Effector CD4-positive, alpha-beta T cell (primary cell): ENCODE measurements at regions not wholly inside any gene's neighbourhood (a gene's known extent, or its start where the extent isn't known, plus 50 kb on each side); places are given as distances from the start of the nearest gene placed in this dataset.
A peak's percentile ranks its signal among the peaks of the same experiment; 100 is the strongest.

Source experiments
- DNase-seq: peaks from one replicate; pipeline ENCODE4 v3.0.0-alpha.2; 2020

GRCh38 chr15:57824186-57824585, 117.7 kb downstream of the POLR2M start:
- DNase-seq, result no peak

GRCh38 chr15:57827021-57827420, 120.5 kb downstream of the POLR2M start:
- DNase-seq, result no peak

GRCh38 chr15:57827971-57828370, 121.5 kb downstream of the POLR2M start:
- DNase-seq, result no peak

GRCh38 chr15:57832183-57832582, 125.7 kb downstream of the POLR2M start:
- DNase-seq, result no peak

GRCh38 chr15:57835119-57835518, 128.6 kb downstream of the POLR2M start:
- no peak for DNase-seq

- no peak for DNase-seq
These were observed 142.8 kb downstream of the POLR2M start for GRCh38 chr15:57849317-57849716.

- DNase-seq, result no peak
These were observed 148.0 kb downstream of the POLR2M start for GRCh38 chr15:57854531-57854930.

- DNase-seq, result no peak
These were observed 151.4 kb downstream of the POLR2M start for GRCh38 chr15:57857871-57858270.

- no peak for DNase-seq
These were observed 152.7 kb downstream of the POLR2M start for GRCh38 chr15:57859130-57859685.

- peak; percentile 10 for DNase-seq
These were observed 154.6 kb downstream of the POLR2M start for GRCh38 chr15:57861034-57861638.

GRCh38 chr15:57861815-57862586, 155.5 kb downstream of the POLR2M start:
- DNase-seq, result no peak

- DNase-seq, result no peak
These were observed 156.2 kb downstream of the POLR2M start for GRCh38 chr15:57862761-57863160.

GRCh38 chr15:57865294-57865693, 158.8 kb downstream of the POLR2M start:
- DNase-seq, result no peak

GRCh38 chr15:57866149-57866736, 159.7 kb downstream of the POLR2M start:
- peak; percentile 7 for DNase-seq

GRCh38 chr15:57867970-57868798, 161.7 kb downstream of the POLR2M start:
- DNase-seq, result no peak

- DNase-seq, result no peak
These were observed 164.2 kb downstream of the POLR2M start for GRCh38 chr15:57870667-57871066.

- no peak for DNase-seq
These were observed 165.9 kb downstream of the POLR2M start for GRCh38 chr15:57872281-57873030.

GRCh38 chr15:57873564-57874209, 167.2 kb downstream of the POLR2M start:
- DNase-seq, result no peak

- DNase-seq, result no peak
These were observed 168.8 kb downstream of the POLR2M start for GRCh38 chr15:57875347-57875746.

GRCh38 chr15:57878573-57878972, 172.1 kb downstream of the POLR2M start:
- DNase-seq, result no peak

- no peak for DNase-seq
These were observed 174.8 kb downstream of the POLR2M start for GRCh38 chr15:57881361-57881760.

- DNase-seq, result no peak
These were observed 175.5 kb downstream of the POLR2M start for GRCh38 chr15:57881972-57882371.
